H1 (cell line): ENCODE measurements at regions not wholly inside any gene's neighbourhood (a gene's known extent, or its start where the extent isn't known, plus 50 kb on each side); places are given as distances from the start of the nearest gene placed in this dataset.

ENCODE experiments used
- CEBPB ChIP-seq: IDR thresholded peaks from 2 replicates; pipeline ENCODE4 v1.6.1; 2012; ENCODE audit warnings: low read depth, low read length
- CTCF ChIP-seq, 3 experiments: IDR thresholded peaks; 1 replicate in 2 of 3; 2 replicates in 1 of 3; pipeline versions ENCODE4 v1.5.1 to v1.6.1; 2011; ENCODE audit warnings: low read length in 3 of 3, mild to moderate bottlenecking in 3 of 3, inconsistent platforms in 2 of 3, low read depth in 1 of 3, moderate library complexity in 1 of 3; ENCODE audit not compliant: insufficient read depth in 1 of 3; ENCODE audit errors: control extremely low read depth in 1 of 3
- EP300 ChIP-seq, 2 experiments: IDR thresholded peaks; 1 replicate in 1 of 2; 2 replicates in 1 of 2; pipeline ENCODE4 v1.6.1; 2011 to 2012; ENCODE audit warnings: low read depth in 2 of 2, low read length in 2 of 2, mild to moderate bottlenecking in 2 of 2, borderline replicate concordance in 1 of 2, inconsistent platforms in 1 of 2, moderate library complexity in 1 of 2
- GABPA ChIP-seq: IDR thresholded peaks from 2 replicates; pipeline ENCODE4 v1.6.1; 2011; ENCODE audit warnings: mild to moderate bottlenecking, low read length, moderate library complexity, borderline replicate concordance; ENCODE audit not compliant: insufficient read depth
- HDAC2 ChIP-seq, 2 experiments: fragments of 300-600 bp in 1 of 2; sonication (generic) in 1 of 2; IDR thresholded peaks; 2 replicates each; pipeline ENCODE4 v1.6.1; 2011 to 2012; ENCODE audit warnings: low read depth in 2 of 2, low read length in 2 of 2, mild to moderate bottlenecking in 2 of 2, moderate library complexity in 2 of 2, borderline replicate concordance in 1 of 2, inconsistent platforms in 1 of 2
- JUND ChIP-seq: IDR thresholded peaks from 2 replicates; pipeline ENCODE4 v1.6.1; 2011; ENCODE audit warnings: mild to moderate bottlenecking, improper control_type of control experiment, low read length
- MAFK ChIP-seq: IDR thresholded peaks from 2 replicates; pipeline ENCODE4 v1.6.1; 2012; ENCODE audit warnings: low read depth, mild to moderate bottlenecking, improper control_type of control experiment, low read length
- POLR2AphosphoS5 ChIP-seq: IDR thresholded peaks from 2 replicates; pipeline ENCODE4 v1.6.1; 2011; ENCODE audit warnings: low read depth, low read length
- TBP ChIP-seq: IDR thresholded peaks from 2 replicates; pipeline ENCODE4 v1.6.1; 2011; ENCODE audit warnings: low read depth, low read length, improper control_type of control experiment
- TEAD4 ChIP-seq: IDR thresholded peaks from 2 replicates; pipeline ENCODE4 v1.6.1; 2012; ENCODE audit warnings: low read depth, low read length, inconsistent platforms, mixed read lengths

DNA sequence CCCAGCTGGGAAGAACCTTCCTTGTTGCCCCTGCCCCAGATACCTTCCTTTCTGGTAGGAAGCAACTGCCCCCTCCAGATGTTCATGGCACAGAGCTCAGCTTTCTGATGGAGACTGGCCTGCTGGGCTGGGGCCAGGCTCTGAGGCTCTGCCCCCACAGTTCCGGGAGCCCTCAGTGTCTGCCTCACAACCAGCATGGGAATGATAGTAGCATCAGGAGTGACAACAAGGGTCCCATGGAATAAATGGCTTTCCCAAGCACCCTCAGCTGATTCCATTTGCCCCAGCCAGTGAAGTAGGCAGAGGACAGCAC lies 65.6 kb upstream of the IQSEC1 start:
- no peak for TF ChIP-seq CTCF (IDR thresholded peaks at IDR 0.05; ENCODE audit: control extremely low read depth in 1 of 3, insufficient read depth in 1 of 3, low read depth in 1 of 3, low read length in 3 of 3)
- TF ChIP-seq CEBPB: no peak
- TF ChIP-seq EP300 (IDR thresholded peaks at IDR 0.05; ENCODE audit: borderline replicate concordance in 1 of 2, low read depth in 2 of 2, low read length in 2 of 2): no peak
- TF ChIP-seq POLR2AphosphoS5: no peak
- TF ChIP-seq JUND: no peak
- no peak for TF ChIP-seq GABPA
- TF ChIP-seq TBP: no peak
- TF ChIP-seq MAFK: no peak
- no peak for TF ChIP-seq HDAC2 (IDR thresholded peaks at IDR 0.05; ENCODE audit: borderline replicate concordance in 1 of 2, low read depth in 2 of 2, low read length in 2 of 2)
- no peak for TF ChIP-seq TEAD4
